HEK293 (cell line): ENCODE measurements at regions not wholly inside any gene's neighbourhood (a gene's known extent, or its start where the extent isn't known, plus 50 kb on each side); places are given as distances from the start of the nearest gene placed in this dataset.

Source experiments
- CTCF ChIA-PET: fragments of 350-600 bp; formaldehyde crosslinking; extraction: SDS; loops from one replicate; lab custom pipeline; 2021; ENCODE audit warnings: antibody characterized with exemption; lab: Yijun Ruan, JAX
- POLR2A ChIA-PET: fragments of 300-600 bp; formaldehyde crosslinking; extraction: SDS; loops from one replicate; lab custom pipeline; 2020; ENCODE audit warnings: antibody characterized with exemption, inconsistent platforms; lab: Yijun Ruan, JAX
- H3K27ac ChIP-seq: fragments of 200-500 bp; sonication (Bioruptor generic); 2 replicates; pipeline ENCODE4 v1.5.1; 2014; ENCODE audit warnings: low read depth, low read length, control low read depth, inconsistent platforms; ENCODE audit errors: extremely low read depth
- H3K36me3 ChIP-seq, 2 experiments: fragments of 200-500 bp in 1 of 2; sonication (Bioruptor generic) in 1 of 2; 1 replicate in 1 of 2; 2 replicates in 1 of 2; pipeline ENCODE4 v1.5.1; 2014 to 2017; ENCODE audit warnings: inconsistent platforms in 2 of 2, low read length in 2 of 2; ENCODE audit not compliant: control insufficient read depth in 2 of 2, insufficient read depth in 1 of 2
- H3K4me1 ChIP-seq: fragments of 200-500 bp; sonication (Bioruptor generic); 2 replicates; pipeline ENCODE4 v1.5.1; 2014; ENCODE audit warnings: mild to moderate bottlenecking, low read length, inconsistent platforms; ENCODE audit not compliant: control insufficient read depth, insufficient read depth
- H3K4me3 ChIP-seq: 2 replicates; pipeline ENCODE4 v1.5.1; 2011; ENCODE audit warnings: low read depth, mild to moderate bottlenecking, control low read depth, low read length, moderate library complexity
- H3K9me3 ChIP-seq: fragments of 200-500 bp; sonication (Bioruptor generic); 2 replicates; pipeline ENCODE4 v1.5.1; 2014; ENCODE audit warnings: low read depth, low read length, inconsistent platforms; ENCODE audit not compliant: control insufficient read depth, insufficient read depth
- BCL11A ChIP-seq: fragments of 450-650 bp; formaldehyde crosslinking; IDR thresholded peaks from 2 replicates; pipeline ENCODE4 v1.5.1; 2016; ENCODE audit warnings: low read depth, missing biosample characterization, missing genetic modification characterization
- FEZF1 ChIP-seq: fragments of 450-650 bp; formaldehyde crosslinking; IDR thresholded peaks from 2 replicates; pipeline ENCODE4 v1.5.1; 2016; ENCODE audit warnings: missing biosample characterization, missing genetic modification characterization
- KLF17 ChIP-seq: fragments of 450-650 bp; formaldehyde crosslinking; IDR thresholded peaks from 2 replicates; pipeline ENCODE4 v1.5.1; 2016; ENCODE audit warnings: missing biosample characterization, missing genetic modification characterization
- ZFHX2 ChIP-seq: fragments of 450-650 bp; formaldehyde crosslinking; conservative IDR thresholded peaks from 2 replicates; pipeline ENCODE4 v1.5.1; 2016; ENCODE audit warnings: missing biosample characterization, missing genetic modification characterization
- ZNF121 ChIP-seq: fragments of 450-650 bp; formaldehyde crosslinking; IDR thresholded peaks from 2 replicates; pipeline ENCODE4 v1.5.1; 2016; ENCODE audit warnings: missing biosample characterization, missing genetic modification characterization
- ZNF133 ChIP-seq: fragments of 450-650 bp; formaldehyde crosslinking; IDR thresholded peaks from 2 replicates; pipeline ENCODE4 v1.5.1; 2016; ENCODE audit warnings: missing biosample characterization, missing genetic modification characterization
- ZNF140 ChIP-seq: fragments of 450-650 bp; formaldehyde crosslinking; IDR thresholded peaks from 2 replicates; pipeline ENCODE4 v1.5.1; 2016; ENCODE audit warnings: missing biosample characterization, missing genetic modification characterization
- ZNF157 ChIP-seq: fragments of 450-650 bp; formaldehyde crosslinking; IDR thresholded peaks from 2 replicates; pipeline ENCODE4 v1.5.1; 2016; ENCODE audit warnings: missing biosample characterization, missing genetic modification characterization
- ZNF280C ChIP-seq: fragments of 450-650 bp; formaldehyde crosslinking; IDR thresholded peaks from 2 replicates; pipeline ENCODE4 v1.5.1; 2016; ENCODE audit warnings: missing biosample characterization, missing genetic modification characterization
- ZNF292 ChIP-seq: fragments of 450-650 bp; formaldehyde crosslinking; IDR thresholded peaks from 2 replicates; pipeline ENCODE4 v1.5.1; 2016; ENCODE audit warnings: low read depth, missing biosample characterization, missing genetic modification characterization, borderline replicate concordance
- ZNF302 ChIP-seq: fragments of 450-650 bp; formaldehyde crosslinking; IDR thresholded peaks from 2 replicates; pipeline ENCODE4 v1.5.1; 2016; ENCODE audit warnings: missing biosample characterization, missing genetic modification characterization, low read depth
- ZNF37A ChIP-seq: fragments of 450-650 bp; IDR thresholded peaks from 2 replicates; pipeline ENCODE4 v1.5.1; 2018; ENCODE audit warnings: missing biosample characterization, missing genetic modification characterization
- ZNF521 ChIP-seq: fragments of 450-650 bp; formaldehyde crosslinking; IDR thresholded peaks from 2 replicates; pipeline ENCODE4 v1.5.1; 2017; ENCODE audit warnings: missing biosample characterization, mild to moderate bottlenecking, missing genetic modification characterization
- ZNF530 ChIP-seq: fragments of 450-650 bp; formaldehyde crosslinking; IDR thresholded peaks from 2 replicates; pipeline ENCODE4 v1.5.1; 2016; ENCODE audit warnings: low read depth, missing biosample characterization, missing genetic modification characterization
- ZNF561 ChIP-seq: fragments of 450-650 bp; IDR thresholded peaks from 2 replicates; pipeline ENCODE4 v1.5.1; 2018; ENCODE audit warnings: missing biosample characterization, missing genetic modification characterization, borderline replicate concordance
- TF ChIP-seq, protein P1 (sequence below): fragments of 450-650 bp; formaldehyde crosslinking; optimal IDR thresholded peaks from 2 replicates; pipeline ENCODE3; 2016; ENCODE audit warnings: missing biosample characterization, mild to moderate bottlenecking, missing genetic modification characterization
- TF ChIP-seq, protein P2 (sequence below): fragments of 450-650 bp; formaldehyde crosslinking; IDR thresholded peaks from 2 replicates; pipeline ENCODE4 v1.5.1; 2016; ENCODE audit warnings: missing biosample characterization, missing genetic modification characterization
- TF ChIP-seq, protein P3 (sequence below): fragments of 450-650 bp; formaldehyde crosslinking; IDR thresholded peaks from 2 replicates; pipeline ENCODE4 v1.5.1; 2016; ENCODE audit warnings: missing biosample characterization, missing genetic modification characterization, low read depth

GRCh38 chrX:83326539-83326938 is 181.6 kb upstream of the POU3F4 start (continued):
- TF ChIP-seq, protein P1, sequence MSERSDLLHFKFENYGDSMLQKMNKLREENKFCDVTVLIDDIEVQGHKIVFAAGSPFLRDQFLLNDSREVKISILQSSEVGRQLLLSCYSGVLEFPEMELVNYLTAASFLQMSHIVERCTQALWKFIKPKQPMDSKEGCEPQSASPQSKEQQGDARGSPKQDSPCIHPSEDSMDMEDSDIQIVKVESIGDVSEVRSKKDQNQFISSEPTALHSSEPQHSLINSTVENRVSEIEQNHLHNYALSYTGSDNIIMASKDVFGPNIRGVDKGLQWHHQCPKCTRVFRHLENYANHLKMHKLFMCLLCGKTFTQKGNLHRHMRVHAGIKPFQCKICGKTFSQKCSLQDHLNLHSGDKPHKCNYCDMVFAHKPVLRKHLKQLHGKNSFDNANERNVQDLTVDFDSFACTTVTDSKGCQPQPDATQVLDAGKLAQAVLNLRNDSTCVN (tag by site-specific recombination): no peak
- TF ChIP-seq ZFHX2 (tag by site-specific recombination) (no peak), ZNF561 (tag by site-specific recombination) (no peak), ZNF121 (tag by site-specific recombination) (no peak)

DNA sequence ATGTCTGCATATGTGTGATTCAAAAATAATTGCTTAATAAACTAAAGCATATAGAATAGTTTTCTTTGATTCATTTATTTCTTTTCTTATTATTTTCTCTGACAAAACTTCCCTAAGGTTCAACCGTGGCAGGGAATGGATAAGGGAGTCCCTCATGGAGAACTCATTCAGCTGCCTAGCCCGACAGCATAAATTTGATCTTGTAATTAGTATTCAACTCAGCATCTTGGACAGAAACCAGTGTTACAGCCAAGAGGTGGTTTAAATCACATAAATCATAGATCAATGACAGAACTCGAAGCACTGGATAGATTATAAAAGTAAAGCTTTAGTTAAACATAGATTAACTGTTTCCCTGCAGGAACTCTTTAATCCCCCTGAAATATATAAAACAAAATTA is 174.3 kb upstream of the POU3F4 start:
- ChIA-PET POLR2A (no interaction called here), CTCF (no interaction called here)
- H3K9me3 ChIP-seq: no peaks in the 10 kb centered on the region
- no peaks in the 10 kb centered on the region for H3K36me3 ChIP-seq
- H3K27ac ChIP-seq: no peak overlapping the region
- TF ChIP-seq ZNF530 (tag by site-specific recombination) (no peak), ZNF157 (tag by site-specific recombination) (no peak), KLF17 (no peak), ZNF302 (tag by site-specific recombination) (no peak), ZNF133 (tag by site-specific recombination) (no peak), BCL11A (no peak), FEZF1 (no peak), ZNF521 (tag by site-specific recombination) (no peak), ZNF280C (tag by site-specific recombination) (no peak), ZNF140 (no peak), ZNF37A (tag by site-specific recombination) (no peak), ZNF292 (tag by site-specific recombination) (no peak)
- TF ChIP-seq, protein P2, sequence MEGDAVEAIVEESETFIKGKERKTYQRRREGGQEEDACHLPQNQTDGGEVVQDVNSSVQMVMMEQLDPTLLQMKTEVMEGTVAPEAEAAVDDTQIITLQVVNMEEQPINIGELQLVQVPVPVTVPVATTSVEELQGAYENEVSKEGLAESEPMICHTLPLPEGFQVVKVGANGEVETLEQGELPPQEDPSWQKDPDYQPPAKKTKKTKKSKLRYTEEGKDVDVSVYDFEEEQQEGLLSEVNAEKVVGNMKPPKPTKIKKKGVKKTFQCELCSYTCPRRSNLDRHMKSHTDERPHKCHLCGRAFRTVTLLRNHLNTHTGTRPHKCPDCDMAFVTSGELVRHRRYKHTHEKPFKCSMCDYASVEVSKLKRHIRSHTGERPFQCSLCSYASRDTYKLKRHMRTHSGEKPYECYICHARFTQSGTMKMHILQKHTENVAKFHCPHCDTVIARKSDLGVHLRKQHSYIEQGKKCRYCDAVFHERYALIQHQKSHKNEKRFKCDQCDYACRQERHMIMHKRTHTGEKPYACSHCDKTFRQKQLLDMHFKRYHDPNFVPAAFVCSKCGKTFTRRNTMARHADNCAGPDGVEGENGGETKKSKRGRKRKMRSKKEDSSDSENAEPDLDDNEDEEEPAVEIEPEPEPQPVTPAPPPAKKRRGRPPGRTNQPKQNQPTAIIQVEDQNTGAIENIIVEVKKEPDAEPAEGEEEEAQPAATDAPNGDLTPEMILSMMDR (tag by site-specific recombination): no peak
- TF ChIP-seq, protein P3, sequence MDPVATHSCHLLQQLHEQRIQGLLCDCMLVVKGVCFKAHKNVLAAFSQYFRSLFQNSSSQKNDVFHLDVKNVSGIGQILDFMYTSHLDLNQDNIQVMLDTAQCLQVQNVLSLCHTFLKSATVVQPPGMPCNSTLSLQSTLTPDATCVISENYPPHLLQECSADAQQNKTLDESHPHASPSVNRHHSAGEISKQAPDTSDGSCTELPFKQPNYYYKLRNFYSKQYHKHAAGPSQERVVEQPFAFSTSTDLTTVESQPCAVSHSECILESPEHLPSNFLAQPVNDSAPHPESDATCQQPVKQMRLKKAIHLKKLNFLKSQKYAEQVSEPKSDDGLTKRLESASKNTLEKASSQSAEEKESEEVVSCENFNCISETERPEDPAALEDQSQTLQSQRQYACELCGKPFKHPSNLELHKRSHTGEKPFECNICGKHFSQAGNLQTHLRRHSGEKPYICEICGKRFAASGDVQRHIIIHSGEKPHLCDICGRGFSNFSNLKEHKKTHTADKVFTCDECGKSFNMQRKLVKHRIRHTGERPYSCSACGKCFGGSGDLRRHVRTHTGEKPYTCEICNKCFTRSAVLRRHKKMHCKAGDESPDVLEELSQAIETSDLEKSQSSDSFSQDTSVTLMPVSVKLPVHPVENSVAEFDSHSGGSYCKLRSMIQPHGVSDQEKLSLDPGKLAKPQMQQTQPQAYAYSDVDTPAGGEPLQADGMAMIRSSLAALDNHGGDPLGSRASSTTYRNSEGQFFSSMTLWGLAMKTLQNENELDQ (tag by site-specific recombination): no peak
- no peaks in the 10 kb centered on the region for H3K4me1 ChIP-seq
- H3K4me3 ChIP-seq: no peak overlapping the region
